ENCODE measurements at regions not wholly inside any gene's neighbourhood (a gene's known extent, or its start where the extent isn't known, plus 50 kb on each side); places are given as distances from the start of the nearest gene placed in this dataset.

GRCh38 chr20:17010181-17010580 is 216.7 kb upstream of the PCSK2 start:
- no peak for DNase-seq (ENCODE audit: low spot score)
- H3K27ac ChIP-seq = no peak overlapping the region
- TF ChIP-seq CTCF (conservative IDR thresholded peaks at IDR 0.05; ENCODE audit: low read depth) = no peak
- ChIA-PET POLR2A (ENCODE audit: low non-redundant PET) (no interaction called here), CTCF (no interaction called here)

- no peak overlapping the region for H3K27ac ChIP-seq
- no peak for DNase-seq (ENCODE audit: low spot score)
- no peak for TF ChIP-seq CTCF (conservative IDR thresholded peaks at IDR 0.05; ENCODE audit: low read depth)
- ChIA-PET POLR2A (ENCODE audit: low non-redundant PET) (no interaction called here), CTCF (interaction anchor here (0.7 kb wide), 1 partner anchor 584 kb away, joined by 4 read pairs; no protein-coding TSS in a partner anchor)
These were observed 214.2 kb upstream of the PCSK2 start for GRCh38 chr20:17012546-17013226.

GRCh38 chr20:17014217-17014616 is 212.6 kb upstream of the PCSK2 start:
- CTCF ChIA-PET = no interaction called here
- POLR2A ChIA-PET (ENCODE audit: low non-redundant PET) = no interaction called here
- H3K27ac ChIP-seq = no peak overlapping the region
- TF ChIP-seq CTCF (conservative IDR thresholded peaks at IDR 0.05; ENCODE audit: low read depth) = no peak
- DNase-seq (ENCODE audit: low spot score) = no peak

GRCh38 chr20:17014756-17015366 is 212.0 kb upstream of the PCSK2 start:
- ChIA-PET CTCF (no interaction called here), POLR2A (ENCODE audit: low non-redundant PET) (no interaction called here)
- no peak for TF ChIP-seq CTCF (conservative IDR thresholded peaks at IDR 0.05; ENCODE audit: low read depth)
- H3K27ac ChIP-seq = no peak overlapping the region
- DNase-seq (ENCODE audit: low spot score) = no peak

- DNase-seq (ENCODE audit: low spot score) = no peak
- TF ChIP-seq CTCF (conservative IDR thresholded peaks at IDR 0.05; ENCODE audit: low read depth) = no peak
- ChIA-PET CTCF (interaction anchor here (0.7 kb wide), 1 partner anchor 27 kb away, joined by 5 read pairs; no protein-coding TSS in a partner anchor), POLR2A (ENCODE audit: low non-redundant PET) (no interaction called here)
- no peak overlapping the region for H3K27ac ChIP-seq
These were observed 209.6 kb upstream of the PCSK2 start for GRCh38 chr20:17017232-17017631.

GRCh38 chr20:17021481-17021880 is 205.4 kb upstream of the PCSK2 start:
- CTCF ChIA-PET = no interaction called here
- POLR2A ChIA-PET (ENCODE audit: low non-redundant PET) = no interaction called here
- TF ChIP-seq CTCF (conservative IDR thresholded peaks at IDR 0.05; ENCODE audit: low read depth) = no peak
- no peak overlapping the region for H3K27ac ChIP-seq
- DNase-seq (ENCODE audit: low spot score) = no peak
